Esophagus squamous epithelium (tissue), 4 donors: ENCODE measurements at regions not wholly inside any gene's neighbourhood (a gene's known extent, or its start where the extent isn't known, plus 50 kb on each side); places are given as distances from the start of the nearest gene placed in this dataset.

Experiments used
- POLR2A ChIP-seq, 4 donors: fragments of 450-650 bp; IDR thresholded peaks; one replicate each; pipeline ENCODE4 v1.6.1; 2017; ENCODE audit warnings: antibody characterized with exemption in 4 of 4, mild to moderate bottlenecking in 4 of 4, moderate library complexity in 3 of 4
- TF ChIP-seq, protein P1 (sequence below), 6 experiments: fragments of 450-650 bp in 4 of 6; fragments of 200-600 bp in 2 of 6; sonication (generic) in 2 of 6; IDR thresholded peaks; one replicate each; pipeline ENCODE4 v1.5.1; 2016 to 2019; ENCODE audit warnings: antibody characterized with exemption in 6 of 6, mild to moderate bottlenecking in 4 of 6, moderate library complexity in 4 of 6

DNA sequence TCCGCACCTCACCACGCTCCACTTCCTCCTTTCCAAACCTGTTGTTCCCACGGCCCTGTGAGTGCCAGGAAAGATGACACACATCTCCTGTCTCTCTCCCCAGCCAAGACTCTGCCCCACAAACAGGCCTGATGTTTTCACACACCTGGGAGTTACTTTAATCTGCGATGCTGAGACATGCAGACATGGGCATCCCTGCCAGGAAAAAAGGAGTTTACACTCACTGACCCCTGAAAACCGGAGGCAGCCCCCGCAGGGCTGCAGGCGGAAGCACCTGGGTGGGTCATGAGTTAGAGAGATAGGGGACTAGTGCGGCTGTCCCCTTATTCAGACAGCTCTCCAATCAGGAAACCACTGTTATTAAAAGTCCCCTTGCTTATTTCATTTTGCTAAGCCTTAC is 106.4 kb upstream of the CARD11 start:
- TF ChIP-seq, protein P1, sequence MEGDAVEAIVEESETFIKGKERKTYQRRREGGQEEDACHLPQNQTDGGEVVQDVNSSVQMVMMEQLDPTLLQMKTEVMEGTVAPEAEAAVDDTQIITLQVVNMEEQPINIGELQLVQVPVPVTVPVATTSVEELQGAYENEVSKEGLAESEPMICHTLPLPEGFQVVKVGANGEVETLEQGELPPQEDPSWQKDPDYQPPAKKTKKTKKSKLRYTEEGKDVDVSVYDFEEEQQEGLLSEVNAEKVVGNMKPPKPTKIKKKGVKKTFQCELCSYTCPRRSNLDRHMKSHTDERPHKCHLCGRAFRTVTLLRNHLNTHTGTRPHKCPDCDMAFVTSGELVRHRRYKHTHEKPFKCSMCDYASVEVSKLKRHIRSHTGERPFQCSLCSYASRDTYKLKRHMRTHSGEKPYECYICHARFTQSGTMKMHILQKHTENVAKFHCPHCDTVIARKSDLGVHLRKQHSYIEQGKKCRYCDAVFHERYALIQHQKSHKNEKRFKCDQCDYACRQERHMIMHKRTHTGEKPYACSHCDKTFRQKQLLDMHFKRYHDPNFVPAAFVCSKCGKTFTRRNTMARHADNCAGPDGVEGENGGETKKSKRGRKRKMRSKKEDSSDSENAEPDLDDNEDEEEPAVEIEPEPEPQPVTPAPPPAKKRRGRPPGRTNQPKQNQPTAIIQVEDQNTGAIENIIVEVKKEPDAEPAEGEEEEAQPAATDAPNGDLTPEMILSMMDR (IDR thresholded peaks at IDR 0.05) = no peak
- no peak for TF ChIP-seq POLR2A (IDR thresholded peaks at IDR 0.05)
